ENCODE measurements at regions not wholly inside any gene's neighbourhood (a gene's known extent, or its start where the extent isn't known, plus 50 kb on each side); places are given as distances from the start of the nearest gene placed in this dataset.
"Not testable (repeated sequence)": the region's sequence is repeated elsewhere in the genome, so short reads cannot be mapped to it uniquely, and the experiment has no call there.

DNA sequence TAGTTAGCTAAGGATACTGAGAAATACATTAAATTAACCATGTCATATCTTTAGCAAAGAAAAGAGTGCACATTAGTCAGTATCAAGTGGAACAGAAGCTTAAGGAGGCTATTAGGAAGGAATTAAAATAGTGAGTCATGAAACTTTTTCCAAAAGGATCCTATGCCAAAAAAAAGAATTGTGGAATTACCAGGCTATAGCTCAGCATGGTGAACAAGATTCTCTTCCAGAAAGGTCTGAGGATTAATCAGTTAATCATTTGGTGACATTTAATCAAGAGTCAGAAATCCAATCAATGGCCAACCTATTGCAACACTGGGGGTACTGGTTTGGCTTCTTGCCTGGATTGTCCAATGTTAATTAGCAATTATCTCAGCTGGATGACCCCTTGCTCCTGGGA lies 244.5 kb upstream of the NMUR2 start:
- Histone ChIP-seq H3K9me2 (ENCODE audit: insufficient read depth) (no peaks in the 10 kb centered on the region), H3K4me1 (ENCODE audit: control insufficient read depth in 1 of 2, insufficient read depth in 2 of 2, low read length in 2 of 2) (no peaks in the 10 kb centered on the region), H3K79me2 (ENCODE audit: insufficient read depth, low read length) (no peaks in the 10 kb centered on the region), H3K4me3 (replicated peaks in 1 of 2; ENCODE audit: low read depth in 1 of 2, low read length in 2 of 2) (no peak overlapping the region), H4K20me1 (ENCODE audit: insufficient read depth) (no peaks in the 10 kb centered on the region), H3K36me3 (ENCODE audit: control insufficient read depth in 1 of 2, insufficient read depth in 2 of 2, low read length in 2 of 2) (no peaks in the 10 kb centered on the region), H3K27ac (ENCODE audit: low read depth, low read length) (no peak overlapping the region), H2AFZ (ENCODE audit: low read depth, low read length, poor library complexity, severe bottlenecking) (no peak overlapping the region), H3K9me3 (ENCODE audit: control insufficient read depth in 1 of 2, insufficient read depth in 1 of 2, low read depth in 1 of 2, low read length in 2 of 2) (no peaks in the 10 kb centered on the region; a peak in 1 of 4 replicates), H3K27me3 (ENCODE audit: insufficient read depth, low read length) (no peaks in the 10 kb centered on the region), H3K9ac (ENCODE audit: low read length) (no peak overlapping the region), H3K4me2 (ENCODE audit: low read length) (no peak overlapping the region)
- ATAC-seq (no peak), DNase-seq (ENCODE audit: low read depth, low spot score) (no peak)
- ChIA-PET POLR2A (no interaction called here), CTCF (no interaction called here), RAD21 (ENCODE audit: low non-redundant PET in 1 of 2, low total read pairs in 2 of 2, uncharacterized antibody in 2 of 2, unreplicated experiment in 2 of 2) (no interaction called here)
- BruUV-seq (replicated peaks) = no TSS peak
- TF ChIP-seq RAD21 (IDR thresholded peaks at IDR 0.05; ENCODE audit: low read depth) = no peak
- TF ChIP-seq MAX (IDR thresholded peaks at IDR 0.05) = no peak
- intact Hi-C loops (cut with micrococcal nuclease) = no loop called here

- Histone ChIP-seq H3K4me2 (ENCODE audit: low read length) (no peak overlapping the region), H3K9ac (ENCODE audit: low read length) (no peak overlapping the region), H3K27me3 (ENCODE audit: insufficient read depth, low read length) (no peaks in the 10 kb centered on the region), H4K20me1 (ENCODE audit: insufficient read depth) (no peaks in the 10 kb centered on the region), H3K36me3 (ENCODE audit: control insufficient read depth in 1 of 2, insufficient read depth in 2 of 2, low read length in 2 of 2) (no peaks in the 10 kb centered on the region), H3K9me3 (ENCODE audit: control insufficient read depth in 1 of 2, insufficient read depth in 1 of 2, low read depth in 1 of 2, low read length in 2 of 2) (no peaks in the 10 kb centered on the region; a peak in 1 of 4 replicates), H3K4me3 (replicated peaks in 1 of 2; ENCODE audit: low read depth in 1 of 2, low read length in 2 of 2) (no peak overlapping the region), H3K79me2 (ENCODE audit: insufficient read depth, low read length) (no peaks in the 10 kb centered on the region), H2AFZ (ENCODE audit: low read depth, low read length, poor library complexity, severe bottlenecking) (no peak overlapping the region), H3K27ac (ENCODE audit: low read depth, low read length) (no peak overlapping the region), H3K9me2 (ENCODE audit: insufficient read depth) (no peaks in the 10 kb centered on the region), H3K4me1 (ENCODE audit: control insufficient read depth in 1 of 2, insufficient read depth in 2 of 2, low read length in 2 of 2) (no peaks in the 10 kb centered on the region)
- BruUV-seq (replicated peaks) = no TSS peak
- no peak for ATAC-seq
- intact Hi-C loops (cut with micrococcal nuclease) = no loop called here
- CTCF ChIA-PET = no interaction called here
- TF ChIP-seq TCF7L2 (IDR thresholded peaks at IDR 0.05; ENCODE audit: borderline replicate concordance, extremely low read depth, insufficient read depth, insufficient read length) (no peak), ATF3 (IDR thresholded peaks at IDR 0.05) (no peak), EZH2 (IDR thresholded peaks at IDR 0.05) (no peak), EZH2phosphoT487 (IDR thresholded peaks at IDR 0.05; ENCODE audit: borderline replicate concordance) (no peak)
- TF ChIP-seq, protein P1, sequence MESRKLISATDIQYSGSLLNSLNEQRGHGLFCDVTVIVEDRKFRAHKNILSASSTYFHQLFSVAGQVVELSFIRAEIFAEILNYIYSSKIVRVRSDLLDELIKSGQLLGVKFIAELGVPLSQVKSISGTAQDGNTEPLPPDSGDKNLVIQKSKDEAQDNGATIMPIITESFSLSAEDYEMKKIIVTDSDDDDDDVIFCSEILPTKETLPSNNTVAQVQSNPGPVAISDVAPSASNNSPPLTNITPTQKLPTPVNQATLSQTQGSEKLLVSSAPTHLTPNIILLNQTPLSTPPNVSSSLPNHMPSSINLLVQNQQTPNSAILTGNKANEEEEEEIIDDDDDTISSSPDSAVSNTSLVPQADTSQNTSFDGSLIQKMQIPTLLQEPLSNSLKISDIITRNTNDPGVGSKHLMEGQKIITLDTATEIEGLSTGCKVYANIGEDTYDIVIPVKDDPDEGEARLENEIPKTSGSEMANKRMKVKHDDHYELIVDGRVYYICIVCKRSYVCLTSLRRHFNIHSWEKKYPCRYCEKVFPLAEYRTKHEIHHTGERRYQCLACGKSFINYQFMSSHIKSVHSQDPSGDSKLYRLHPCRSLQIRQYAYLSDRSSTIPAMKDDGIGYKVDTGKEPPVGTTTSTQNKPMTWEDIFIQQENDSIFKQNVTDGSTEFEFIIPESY (IDR thresholded peaks at IDR 0.05; ENCODE audit: extremely low read depth, insufficient replicate concordance, low read length) = no peak
- RAD21 ChIA-PET (ENCODE audit: low non-redundant PET in 1 of 2, low total read pairs in 2 of 2, uncharacterized antibody in 2 of 2, unreplicated experiment in 2 of 2) = no interaction called here
- POLR2A ChIA-PET = no interaction called here
- DNase-seq (ENCODE audit: low read depth, low spot score) = no peak
Measured at GRCh38 chr5:152650413-152650812, 245.3 kb upstream of the NMUR2 start.

DNA sequence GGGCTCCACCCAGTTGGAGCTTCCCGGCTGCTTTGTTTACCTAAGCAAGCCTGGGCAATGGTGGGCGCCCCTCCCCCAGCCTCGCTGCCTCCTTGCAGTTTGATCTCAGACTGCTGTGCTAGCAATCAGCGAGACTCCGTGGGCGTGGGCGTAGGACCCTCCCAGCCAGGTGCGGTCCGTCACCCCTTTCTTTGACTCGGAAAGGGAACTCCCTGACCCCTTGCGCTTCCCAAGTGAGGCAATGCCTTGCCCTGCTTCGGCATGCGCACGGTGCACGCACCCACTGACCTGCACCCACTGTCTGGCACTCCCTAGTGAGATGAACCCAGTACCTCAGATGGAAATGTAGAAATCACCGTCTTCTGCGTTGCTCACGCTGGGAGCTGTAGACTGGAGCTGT lies 254.4 kb upstream of the NMUR2 start:
- DNase-seq (ENCODE audit: low read depth, low spot score); H3K79me2 ChIP-seq (ENCODE audit: insufficient read depth, low read length); H3K4me2 ChIP-seq (ENCODE audit: low read length); H3K9ac ChIP-seq (ENCODE audit: low read length); H4K20me1 ChIP-seq (ENCODE audit: insufficient read depth); H3K4me3 ChIP-seq (replicated peaks in 1 of 2; ENCODE audit: low read depth in 1 of 2, low read length in 2 of 2); intact Hi-C loops (cut with micrococcal nuclease); POLR2A ChIA-PET; CTCF ChIA-PET; RAD21 ChIA-PET (ENCODE audit: low non-redundant PET in 1 of 2, low total read pairs in 2 of 2, uncharacterized antibody in 2 of 2, unreplicated experiment in 2 of 2); H3K9me2 ChIP-seq (ENCODE audit: insufficient read depth); BruUV-seq (replicated peaks); H3K9me3 ChIP-seq (ENCODE audit: control insufficient read depth in 1 of 2, insufficient read depth in 1 of 2, low read depth in 1 of 2, low read length in 2 of 2); H3K27me3 ChIP-seq (ENCODE audit: insufficient read depth, low read length); ATAC-seq; H2AFZ ChIP-seq (ENCODE audit: low read depth, low read length, poor library complexity, severe bottlenecking); H3K36me3 ChIP-seq (ENCODE audit: control insufficient read depth in 1 of 2, insufficient read depth in 2 of 2, low read length in 2 of 2); H3K27ac ChIP-seq (ENCODE audit: low read depth, low read length); H3K4me1 ChIP-seq (ENCODE audit: control insufficient read depth in 1 of 2, insufficient read depth in 2 of 2, low read length in 2 of 2): not testable (repeated sequence)
